ENCODE measurements at regions not wholly inside any gene's neighbourhood (a gene's known extent, or its start where the extent isn't known, plus 50 kb on each side); places are given as distances from the start of the nearest gene placed in this dataset.

DNA sequence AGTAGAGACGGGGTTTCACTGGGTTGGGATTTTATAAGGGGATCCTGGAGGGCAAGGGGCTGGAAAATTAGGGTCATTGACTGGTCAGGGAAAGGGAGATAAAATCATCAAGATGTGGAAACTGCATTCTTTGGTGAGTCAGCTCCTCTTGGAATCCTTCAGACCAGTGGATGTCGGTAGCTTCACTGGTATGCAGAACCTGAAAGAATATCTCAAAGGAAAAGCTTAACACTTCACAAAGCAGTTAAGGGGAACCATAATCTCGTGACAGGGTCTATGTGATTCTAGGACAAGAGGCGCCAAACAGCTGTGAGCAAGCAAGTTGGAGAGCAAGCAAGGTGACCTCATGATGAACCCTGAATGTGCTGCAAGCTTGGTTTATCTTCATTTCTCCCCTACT, 634.7 kb upstream of the AUTS2 start:
- H3K36me3 ChIP-seq (ENCODE audit: control insufficient read depth, insufficient read depth, low read length) = no peaks in the 10 kb centered on the region
- H3K27me3 ChIP-seq (replicated peaks; ENCODE audit: control insufficient read depth, insufficient read depth, low read length) = no peaks in the 10 kb centered on the region
- no peak overlapping the region for H3K4me3 ChIP-seq (replicated peaks; ENCODE audit: low read depth, low read length)
- DNase-seq (ENCODE audit: extremely low read depth, insufficient read length) = no peak
- TF ChIP-seq, protein P1, sequence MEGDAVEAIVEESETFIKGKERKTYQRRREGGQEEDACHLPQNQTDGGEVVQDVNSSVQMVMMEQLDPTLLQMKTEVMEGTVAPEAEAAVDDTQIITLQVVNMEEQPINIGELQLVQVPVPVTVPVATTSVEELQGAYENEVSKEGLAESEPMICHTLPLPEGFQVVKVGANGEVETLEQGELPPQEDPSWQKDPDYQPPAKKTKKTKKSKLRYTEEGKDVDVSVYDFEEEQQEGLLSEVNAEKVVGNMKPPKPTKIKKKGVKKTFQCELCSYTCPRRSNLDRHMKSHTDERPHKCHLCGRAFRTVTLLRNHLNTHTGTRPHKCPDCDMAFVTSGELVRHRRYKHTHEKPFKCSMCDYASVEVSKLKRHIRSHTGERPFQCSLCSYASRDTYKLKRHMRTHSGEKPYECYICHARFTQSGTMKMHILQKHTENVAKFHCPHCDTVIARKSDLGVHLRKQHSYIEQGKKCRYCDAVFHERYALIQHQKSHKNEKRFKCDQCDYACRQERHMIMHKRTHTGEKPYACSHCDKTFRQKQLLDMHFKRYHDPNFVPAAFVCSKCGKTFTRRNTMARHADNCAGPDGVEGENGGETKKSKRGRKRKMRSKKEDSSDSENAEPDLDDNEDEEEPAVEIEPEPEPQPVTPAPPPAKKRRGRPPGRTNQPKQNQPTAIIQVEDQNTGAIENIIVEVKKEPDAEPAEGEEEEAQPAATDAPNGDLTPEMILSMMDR (IDR thresholded peaks at IDR 0.05; ENCODE audit: insufficient read depth, low read length, poor library complexity, severe bottlenecking) = no peak

DNA sequence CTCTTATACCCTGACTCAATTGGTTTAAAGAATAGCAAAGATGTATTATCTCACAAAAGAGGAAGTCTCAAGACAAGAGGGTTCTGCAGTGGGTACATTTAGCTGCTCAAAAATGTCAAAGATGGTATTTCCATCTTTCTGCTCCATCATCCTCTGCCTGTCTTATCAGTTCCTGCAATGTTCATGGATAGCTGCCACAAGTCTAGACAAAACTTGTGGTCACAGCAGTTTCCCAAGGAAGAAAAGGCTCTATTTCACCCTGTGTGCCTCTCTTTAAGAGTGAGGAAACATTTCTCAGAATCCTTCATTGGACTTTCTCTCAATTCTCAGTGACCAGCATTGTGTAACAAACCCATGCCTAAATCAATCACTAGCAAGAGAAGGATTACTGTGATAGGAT, 634.2 kb upstream of the AUTS2 start:
- Histone ChIP-seq H3K36me3 (ENCODE audit: control insufficient read depth, insufficient read depth, low read length) (no peaks in the 10 kb centered on the region), H3K4me3 (replicated peaks; ENCODE audit: low read depth, low read length) (no peak overlapping the region), H3K27me3 (replicated peaks; ENCODE audit: control insufficient read depth, insufficient read depth, low read length) (no peaks in the 10 kb centered on the region)
- TF ChIP-seq, protein P1 (IDR thresholded peaks at IDR 0.05; ENCODE audit: insufficient read depth, low read length, poor library complexity, severe bottlenecking) = no peak
- no peak for DNase-seq (ENCODE audit: extremely low read depth, insufficient read length)

DNA sequence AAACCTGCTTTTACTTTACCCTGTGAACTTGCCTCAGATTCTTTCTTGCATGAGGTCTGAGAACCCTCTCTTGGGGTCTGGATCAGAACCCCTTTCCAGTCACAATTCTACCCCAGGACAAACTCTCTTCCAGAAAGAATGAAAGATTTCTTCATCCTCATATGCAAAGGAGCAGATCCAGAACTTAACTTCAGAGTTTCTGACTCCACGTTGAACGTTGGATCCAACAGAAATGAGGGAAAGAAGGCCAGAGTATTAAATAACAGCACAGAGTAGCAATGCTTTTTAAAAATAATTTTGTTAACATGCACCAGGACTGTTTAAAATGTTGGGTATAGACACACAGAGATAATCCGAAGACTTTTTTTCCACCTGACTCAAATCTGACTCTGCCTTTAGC, 632.9 kb upstream of the AUTS2 start:
- Histone ChIP-seq H3K27me3 (replicated peaks; ENCODE audit: control insufficient read depth, insufficient read depth, low read length) (no peaks in the 10 kb centered on the region), H3K4me3 (replicated peaks; ENCODE audit: low read depth, low read length) (no peak overlapping the region), H3K36me3 (ENCODE audit: control insufficient read depth, insufficient read depth, low read length) (no peaks in the 10 kb centered on the region)
- TF ChIP-seq, protein P1 (IDR thresholded peaks at IDR 0.05; ENCODE audit: insufficient read depth, low read length, poor library complexity, severe bottlenecking) = no peak
- no peak for DNase-seq (ENCODE audit: extremely low read depth, insufficient read length)

DNA sequence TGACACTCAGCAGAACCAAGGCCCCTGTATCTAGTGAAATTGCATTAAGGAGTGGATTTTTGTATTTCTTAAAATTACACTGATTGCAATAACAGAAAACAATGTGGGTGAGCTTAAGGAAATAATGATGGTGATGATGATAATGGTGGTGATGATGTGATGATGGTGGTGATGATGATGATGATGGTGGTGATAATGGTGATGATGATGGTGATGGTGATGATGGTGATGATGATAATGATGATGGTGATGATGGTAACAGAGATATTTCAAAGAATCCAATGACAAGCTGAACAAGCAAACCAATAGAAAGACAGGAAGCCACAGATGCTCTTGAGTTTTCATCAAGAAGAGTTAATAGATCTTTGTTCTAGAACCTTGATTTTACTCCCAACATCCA, 630.7 kb upstream of the AUTS2 start:
- Histone ChIP-seq H3K36me3 (ENCODE audit: control insufficient read depth, insufficient read depth, low read length) (no peaks in the 10 kb centered on the region), H3K27me3 (replicated peaks; ENCODE audit: control insufficient read depth, insufficient read depth, low read length) (no peaks in the 10 kb centered on the region), H3K4me3 (replicated peaks; ENCODE audit: low read depth, low read length) (no peak overlapping the region)
- no peak for DNase-seq (ENCODE audit: extremely low read depth, insufficient read length)
- TF ChIP-seq, protein P1 (IDR thresholded peaks at IDR 0.05; ENCODE audit: insufficient read depth, low read length, poor library complexity, severe bottlenecking) = no peak

DNA sequence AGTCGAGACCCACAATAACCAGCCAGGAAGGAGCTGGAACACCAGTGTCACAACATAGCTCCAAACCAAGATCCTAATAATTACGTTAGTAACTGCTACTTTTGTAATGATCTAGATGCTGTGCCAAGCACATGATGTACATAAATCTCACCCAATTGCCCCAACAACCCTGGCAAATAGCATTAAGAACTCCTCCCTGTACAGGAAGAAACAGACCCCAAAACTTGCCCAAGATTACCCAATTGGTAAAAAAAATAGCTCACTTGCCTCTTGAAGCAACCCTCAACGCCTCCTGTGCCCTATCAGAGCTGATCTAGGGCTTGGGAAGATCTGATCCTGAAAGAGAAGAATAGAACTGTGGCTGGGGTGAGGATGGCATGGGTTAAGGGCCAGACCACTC, 628.7 kb upstream of the AUTS2 start:
- Histone ChIP-seq H3K4me3 (replicated peaks; ENCODE audit: low read depth, low read length) (no peak overlapping the region), H3K27me3 (replicated peaks; ENCODE audit: control insufficient read depth, insufficient read depth, low read length) (no peaks in the 10 kb centered on the region), H3K36me3 (ENCODE audit: control insufficient read depth, insufficient read depth, low read length) (no peaks in the 10 kb centered on the region)
- TF ChIP-seq, protein P1 (IDR thresholded peaks at IDR 0.05; ENCODE audit: insufficient read depth, low read length, poor library complexity, severe bottlenecking) = no peak
- no peak for DNase-seq (ENCODE audit: extremely low read depth, insufficient read length)

DNA sequence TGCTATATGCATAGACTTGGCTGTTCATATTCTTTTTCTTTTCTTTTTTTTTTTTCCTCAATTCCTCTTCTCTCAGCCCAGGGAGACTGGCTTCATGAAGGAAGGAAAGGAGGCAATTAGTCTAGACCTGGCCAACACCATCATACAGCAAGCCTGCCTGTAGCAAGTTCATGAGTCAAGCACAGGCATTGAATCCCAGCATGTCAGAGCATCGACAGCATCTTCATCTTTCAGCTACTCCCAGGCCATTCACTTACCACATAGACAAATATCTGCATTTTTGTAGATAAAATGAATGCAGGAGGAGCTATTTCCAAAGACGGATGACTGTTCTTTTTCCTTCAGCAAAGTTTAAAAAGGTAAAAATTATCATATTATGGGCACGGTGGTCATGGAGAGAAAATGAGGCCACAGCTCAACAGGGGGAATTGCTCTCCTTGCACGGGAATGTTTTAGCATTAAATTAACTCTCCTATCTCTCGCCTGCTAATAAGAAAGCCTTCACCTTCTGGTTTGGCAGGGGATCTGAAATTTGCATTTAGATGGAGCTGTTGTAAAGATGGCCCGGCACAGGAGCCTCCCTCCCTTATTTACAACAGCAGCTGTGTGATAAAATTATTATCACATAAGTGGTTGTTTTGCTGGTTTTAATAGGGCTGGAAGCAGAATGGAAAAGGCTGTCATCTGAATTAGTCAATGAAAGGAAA, 626.5 kb upstream of the AUTS2 start:
- Histone ChIP-seq H3K27me3 (replicated peaks; ENCODE audit: control insufficient read depth, insufficient read depth, low read length) (no peaks in the 10 kb centered on the region), H3K4me3 (replicated peaks; ENCODE audit: low read depth, low read length) (no peak overlapping the region), H3K36me3 (ENCODE audit: control insufficient read depth, insufficient read depth, low read length) (no peaks in the 10 kb centered on the region)
- no peak for DNase-seq (ENCODE audit: extremely low read depth, insufficient read length)
- TF ChIP-seq, protein P1 (IDR thresholded peaks at IDR 0.05; ENCODE audit: insufficient read depth, low read length, poor library complexity, severe bottlenecking) = no peak

Data from GM06990 (cell line).